ENCODE measurements at regions not wholly inside any gene's neighbourhood (a gene's known extent, or its start where the extent isn't known, plus 50 kb on each side); places are given as distances from the start of the nearest gene placed in this dataset.
"Not testable (repeated sequence)": the region's sequence is repeated elsewhere in the genome, so short reads cannot be mapped to it uniquely, and the experiment has no call there.

GRCh38 chr21:6468331-6468860 lies 4053.0 kb upstream of the TPTE start:
- H3K23me2 ChIP-seq (ENCODE audit: insufficient read length, low read depth, low read length, poor library complexity, severe bottlenecking); H2BK15ac ChIP-seq (ENCODE audit: low read depth, low read length); H3K27me3 ChIP-seq (ENCODE audit: insufficient read depth, low read length); H4K91ac ChIP-seq (ENCODE audit: insufficient read length, low read depth, low read length); H3K18ac ChIP-seq (ENCODE audit: insufficient read length, low read depth, low read length); H4K8ac ChIP-seq (replicated peaks; ENCODE audit: insufficient read length, low read depth, low read length); H3K36me3 Mint-ChIP-seq (ENCODE audit: insufficient read depth in 1 of 3, low read depth in 3 of 3); H2AK5ac ChIP-seq (ENCODE audit: insufficient read length, low read length); H3K23ac ChIP-seq (ENCODE audit: insufficient read length, low read depth, low read length); H4K20me1 ChIP-seq (ENCODE audit: control insufficient read depth, insufficient read depth, insufficient read length); H3K14ac ChIP-seq (ENCODE audit: insufficient read depth, low read length); H3K9ac ChIP-seq (ENCODE audit: extremely low read depth, insufficient read length, low read length); H2BK5ac ChIP-seq (ENCODE audit: insufficient read length, low read length); H3K27ac Mint-ChIP-seq; DNase-seq; H3K4me2 ChIP-seq (ENCODE audit: insufficient read depth, insufficient read length, low read length); H3K79me2 ChIP-seq (ENCODE audit: insufficient read depth, low read length); H3K9me3 ChIP-seq (ENCODE audit: control insufficient read depth, low read depth, low read length); H4K5ac ChIP-seq (ENCODE audit: insufficient read length, low read depth, low read length); H2BK120ac ChIP-seq (ENCODE audit: low read depth, low read length, poor library complexity, severe bottlenecking); H3K4ac ChIP-seq (ENCODE audit: low read depth, low read length); H3K4me1 ChIP-seq (ENCODE audit: insufficient read depth, low read length); H3K4me3 Mint-ChIP-seq; H3K27me3 Mint-ChIP-seq (ENCODE audit: low read depth); H3K56ac ChIP-seq (ENCODE audit: insufficient read length, low read depth, low read length); H2AFZ ChIP-seq (ENCODE audit: low read length); H3K79me1 ChIP-seq (ENCODE audit: insufficient read depth, low read depth, low read length, poor library complexity, severe bottlenecking); H3T11ph ChIP-seq (ENCODE audit: low read length); H3K27ac ChIP-seq (ENCODE audit: insufficient read length, low read depth, low read length); H2BK12ac ChIP-seq (ENCODE audit: insufficient read length, low read depth, low read length); H3K4me1 Mint-ChIP-seq; H2BK20ac ChIP-seq (ENCODE audit: low read depth, low read length, poor library complexity, severe bottlenecking); H3K9me3 Mint-ChIP-seq: not testable (repeated sequence)
- WGBS (ENCODE audit: extremely low coverage, insufficient read length, low lambda C conversion rate), result no CpG with 5 or more reads among the region's 34 CpGs

GRCh38 chr21:6474250-6474968 lies 4047.0 kb upstream of the TPTE start:
- H3K4me2 ChIP-seq (ENCODE audit: insufficient read depth, insufficient read length, low read length); H3K4me1 Mint-ChIP-seq; H3K79me2 ChIP-seq (ENCODE audit: insufficient read depth, low read length); H3K9ac ChIP-seq (ENCODE audit: extremely low read depth, insufficient read length, low read length); H2BK5ac ChIP-seq (ENCODE audit: insufficient read length, low read length); H4K8ac ChIP-seq (replicated peaks; ENCODE audit: insufficient read length, low read depth, low read length); H3K56ac ChIP-seq (ENCODE audit: insufficient read length, low read depth, low read length); H2AFZ ChIP-seq (ENCODE audit: low read length); H2BK20ac ChIP-seq (ENCODE audit: low read depth, low read length, poor library complexity, severe bottlenecking); H2BK120ac ChIP-seq (ENCODE audit: low read depth, low read length, poor library complexity, severe bottlenecking); H4K91ac ChIP-seq (ENCODE audit: insufficient read length, low read depth, low read length); H3K4me3 Mint-ChIP-seq; H3K9me3 ChIP-seq (ENCODE audit: control insufficient read depth, low read depth, low read length); H3K27ac Mint-ChIP-seq; H3K18ac ChIP-seq (ENCODE audit: insufficient read length, low read depth, low read length); H3K4ac ChIP-seq (ENCODE audit: low read depth, low read length); H3K27me3 ChIP-seq (ENCODE audit: insufficient read depth, low read length); H3K27ac ChIP-seq (ENCODE audit: insufficient read length, low read depth, low read length); H3K27me3 Mint-ChIP-seq (ENCODE audit: low read depth); H3T11ph ChIP-seq (ENCODE audit: low read length); H2BK12ac ChIP-seq (ENCODE audit: insufficient read length, low read depth, low read length); H3K79me1 ChIP-seq (ENCODE audit: insufficient read depth, low read depth, low read length, poor library complexity, severe bottlenecking); H3K36me3 Mint-ChIP-seq (ENCODE audit: insufficient read depth in 1 of 3, low read depth in 3 of 3); H2BK15ac ChIP-seq (ENCODE audit: low read depth, low read length); H3K23ac ChIP-seq (ENCODE audit: insufficient read length, low read depth, low read length); H4K5ac ChIP-seq (ENCODE audit: insufficient read length, low read depth, low read length); H3K9me3 Mint-ChIP-seq; H3K23me2 ChIP-seq (ENCODE audit: insufficient read length, low read depth, low read length, poor library complexity, severe bottlenecking); H3K4me1 ChIP-seq (ENCODE audit: insufficient read depth, low read length); H4K20me1 ChIP-seq (ENCODE audit: control insufficient read depth, insufficient read depth, insufficient read length); H3K14ac ChIP-seq (ENCODE audit: insufficient read depth, low read length); H2AK5ac ChIP-seq (ENCODE audit: insufficient read length, low read length); DNase-seq: not testable (repeated sequence)
- WGBS (ENCODE audit: extremely low coverage, insufficient read length, low lambda C conversion rate), result no CpG with 5 or more reads among the region's 25 CpGs
